GM12873 (cell line): ENCODE measurements at regions not wholly inside any gene's neighbourhood (a gene's known extent, or its start where the extent isn't known, plus 50 kb on each side); places are given as distances from the start of the nearest gene placed in this dataset.
A peak's percentile ranks its signal among the peaks of the same experiment; 100 is the strongest.

ENCODE experiments used
- CTCF ChIP-seq: IDR thresholded peaks from 2 replicates; pipeline ENCODE4 v1.5.1; 2012; ENCODE audit warnings: low read depth, mild to moderate bottlenecking, moderate library complexity, low read length, control low read depth; ENCODE audit not compliant: insufficient read depth; ENCODE audit errors: missing control alignments

- TF ChIP-seq CTCF: no peak
Measured at GRCh38 chr7:32428546-32428945, 61.6 kb downstream of the LSM5 start.

- TF ChIP-seq CTCF: peak; percentile 53
Measured at GRCh38 chr7:32427769-32428291, 62.4 kb downstream of the LSM5 start.

GRCh38 chr7:32416846-32417245, 73.3 kb downstream of the LSM5 start:
- TF ChIP-seq CTCF: no peak

GRCh38 chr7:32415936-32416335, 74.2 kb downstream of the LSM5 start:
- no peak for TF ChIP-seq CTCF

- no peak for TF ChIP-seq CTCF
Measured at GRCh38 chr7:32415519-32415918, 74.7 kb downstream of the LSM5 start.

GRCh38 chr7:32412471-32412870, 77.7 kb downstream of the LSM5 start:
- no peak for TF ChIP-seq CTCF

GRCh38 chr7:32410545-32410944, 79.6 kb downstream of the LSM5 start:
- no peak for TF ChIP-seq CTCF
